A549 (cell line): ENCODE measurements at regions not wholly inside any gene's neighbourhood (a gene's known extent, or its start where the extent isn't known, plus 50 kb on each side); places are given as distances from the start of the nearest gene placed in this dataset.
"Not testable (repeated sequence)": the region's sequence is repeated elsewhere in the genome, so short reads cannot be mapped to it uniquely, and the experiment has no call there.

Experiments used
- CTCF ChIP-seq: fragments of >200 bp; sonication (Bioruptor Twin); formaldehyde crosslinking; IDR thresholded peaks from 3 replicates; pipeline ENCODE4 v1.5.1; 2016
- KDM1A ChIP-seq: fragments of 200-600 bp; sonication (generic); IDR thresholded peaks from 2 replicates; pipeline ENCODE4 v1.6.1; 2016; ENCODE audit warnings: low read depth, mild to moderate bottlenecking
- MAX ChIP-seq: IDR thresholded peaks from 2 replicates; pipeline ENCODE4 v1.6.1; 2012
- POLR2A ChIP-seq: IDR thresholded peaks from 2 replicates; pipeline ENCODE4 v1.6.1; 2012; ENCODE audit warnings: mild to moderate bottlenecking, low read length
- RAD21 ChIP-seq, 2 experiments: fragments of >200 bp in 1 of 2; sonication (Bioruptor Twin) in 1 of 2; formaldehyde crosslinking in 1 of 2; IDR thresholded peaks in 1 of 2; conservative IDR thresholded peaks in 1 of 2; 2 replicates in 1 of 2; 3 replicates in 1 of 2; pipeline ENCODE4 v1.6.1; 2012 to 2018; ENCODE audit warnings: inconsistent platforms in 1 of 2
- RNF2 ChIP-seq: fragments of 200-600 bp; sonication (generic); IDR thresholded peaks from 2 replicates; pipeline ENCODE4 v1.6.1; 2016; ENCODE audit warnings: low read depth, mild to moderate bottlenecking, antibody characterized with exemption, moderate library complexity, borderline replicate concordance
- USF2 ChIP-seq: fragments of 450-650 bp; IDR thresholded peaks from 2 replicates; pipeline ENCODE4 v1.6.1; 2014; ENCODE audit warnings: antibody characterized with exemption

- TF ChIP-seq POLR2A; USF2; CTCF; KDM1A; MAX; RAD21 (conservative IDR thresholded peaks at IDR 0.05 in 1 of 2, IDR thresholded peaks at IDR 0.05 in 1 of 2); RNF2: not testable (repeated sequence)
Observed at GRCh38 chr11:71652998-71653397, 70.3 kb upstream of the KRTAP5-11 start.
